ENCODE measurements at regions not wholly inside any gene's neighbourhood (a gene's known extent, or its start where the extent isn't known, plus 50 kb on each side); places are given as distances from the start of the nearest gene placed in this dataset.
"Not testable (repeated sequence)": the region's sequence is repeated elsewhere in the genome, so short reads cannot be mapped to it uniquely, and the experiment has no call there.

DNA sequence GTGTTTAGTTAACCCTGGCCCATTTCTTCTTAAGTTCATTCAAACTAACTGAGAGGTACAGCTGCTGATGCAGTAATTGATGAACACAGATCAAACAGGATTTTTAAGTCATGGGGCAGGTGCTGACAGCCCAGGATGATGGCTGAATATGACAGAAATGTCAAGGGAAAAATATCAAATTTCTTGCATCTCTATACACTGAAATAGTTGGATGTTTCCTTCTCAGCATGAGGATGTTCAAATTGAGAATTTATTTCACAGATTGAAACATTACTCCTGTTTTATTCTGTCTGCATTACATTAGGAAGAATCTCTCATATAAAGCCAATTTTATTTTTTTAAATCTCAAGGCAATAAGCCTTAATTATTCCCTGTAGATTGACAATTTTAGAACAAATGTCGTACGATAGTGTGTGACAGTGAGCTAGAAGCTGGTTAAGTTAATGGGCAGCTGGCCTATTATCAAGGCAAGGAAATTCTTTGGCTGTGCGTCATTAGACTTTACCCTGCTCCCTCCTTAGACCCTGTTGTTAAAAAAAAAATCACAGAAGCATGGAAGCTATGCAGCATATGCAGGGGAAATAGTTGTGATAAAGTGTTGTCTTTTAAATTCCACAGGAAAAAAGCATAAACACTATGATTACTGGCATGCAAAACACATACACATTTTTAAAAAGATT lies 183.8 kb upstream of the KCNMB2 start:
- DNase-seq = no peak

GRCh38 chr3:178353006-178353694 lies 183.1 kb upstream of the KCNMB2 start:
- DNase-seq = no peak

DNA sequence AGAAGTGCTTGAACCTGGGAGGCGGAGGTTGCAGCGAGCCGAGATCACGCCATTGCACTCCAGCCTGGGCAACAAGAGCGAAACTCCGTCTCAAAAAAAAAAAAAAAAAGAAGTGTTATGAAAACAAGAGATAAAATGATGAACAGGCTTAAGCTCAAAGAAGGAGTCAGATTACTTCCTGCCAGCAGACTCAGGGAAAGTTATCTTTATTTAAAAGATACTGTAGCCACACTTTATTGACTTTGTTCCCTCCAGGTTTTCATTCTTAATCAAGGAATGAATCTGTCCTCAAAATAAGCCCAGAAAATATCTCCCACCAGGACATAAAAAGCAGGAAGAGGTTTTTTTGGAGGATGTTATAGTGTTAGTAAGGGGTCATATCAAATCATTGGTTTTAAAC lies 176.5 kb upstream of the KCNMB2 start:
- DNase-seq = no peak

DNA sequence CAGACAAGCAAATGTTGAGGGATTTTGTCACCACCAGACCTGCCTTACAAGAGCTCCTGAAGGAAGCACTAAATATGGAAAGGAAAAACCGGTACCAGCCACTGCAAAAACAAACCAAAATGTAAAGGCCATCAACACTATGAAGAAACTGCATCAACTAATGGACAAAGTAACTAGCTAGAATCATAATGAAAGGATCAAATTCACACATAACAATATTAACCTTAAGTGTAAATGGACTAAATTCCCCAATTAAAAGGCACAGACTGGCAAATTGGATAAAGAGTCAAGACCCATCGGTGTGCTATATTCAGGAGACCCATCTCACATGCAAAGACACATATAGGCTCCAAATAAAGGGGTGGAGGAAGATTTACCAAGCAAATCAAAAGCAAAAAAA lies 173.2 kb upstream of the KCNMB2 start:
- not testable (repeated sequence) for DNase-seq

GRCh38 chr3:178367817-178368617 lies 168.2 kb upstream of the KCNMB2 start:
- DNase-seq = no peak

GRCh38 chr3:178369006-178369405 lies 167.2 kb upstream of the KCNMB2 start:
- DNase-seq = no peak

DNA sequence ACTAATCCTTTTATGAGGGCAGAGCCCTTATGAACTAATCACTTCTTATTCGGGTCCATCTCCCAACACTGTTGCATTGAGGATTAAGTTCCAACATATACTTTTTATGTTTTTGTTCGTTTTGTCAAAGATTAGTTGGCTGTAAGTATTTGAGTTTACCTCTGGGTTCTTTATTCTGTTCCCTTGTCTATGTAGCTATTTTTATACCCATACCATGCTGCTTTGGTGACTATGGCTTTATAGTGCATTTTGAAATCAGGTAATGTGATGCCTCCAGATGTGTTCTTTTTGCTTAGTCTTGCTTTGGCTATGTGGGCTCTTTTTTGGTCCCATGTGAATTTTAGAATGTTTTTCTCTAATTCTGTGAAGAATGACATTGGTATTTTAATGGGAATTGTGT lies 166.4 kb upstream of the KCNMB2 start:
- no peak for DNase-seq

DNA sequence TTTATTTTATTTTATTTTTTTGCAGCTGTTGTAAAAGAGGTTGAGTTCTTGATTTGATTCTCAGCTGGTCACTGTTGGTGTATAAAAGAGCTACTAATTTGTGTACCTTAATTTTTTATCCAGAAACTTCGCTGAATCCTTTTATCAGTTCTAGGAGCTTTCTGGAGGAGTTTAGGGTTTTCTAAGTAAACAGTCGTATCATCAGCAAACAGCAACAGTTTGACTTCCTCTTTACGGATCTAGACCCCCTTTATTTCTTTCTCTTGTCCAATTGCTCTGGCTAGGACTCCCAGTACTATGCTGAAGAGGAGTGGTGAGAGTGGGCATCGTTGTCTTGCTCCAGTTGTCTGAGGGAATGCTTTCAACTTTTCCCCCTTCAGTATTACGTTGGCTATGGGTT lies 165.8 kb upstream of the KCNMB2 start:
- DNase-seq = no peak

- DNase-seq = no peak
Measured at GRCh38 chr3:178381555-178381954, 154.7 kb upstream of the KCNMB2 start.

- DNase-seq = no peak
Measured at GRCh38 chr3:178381971-178382448, 154.2 kb upstream of the KCNMB2 start.

GRCh38 chr3:178382449-178383061 lies 153.7 kb upstream of the KCNMB2 start:
- DNase-seq = no peak

DNA sequence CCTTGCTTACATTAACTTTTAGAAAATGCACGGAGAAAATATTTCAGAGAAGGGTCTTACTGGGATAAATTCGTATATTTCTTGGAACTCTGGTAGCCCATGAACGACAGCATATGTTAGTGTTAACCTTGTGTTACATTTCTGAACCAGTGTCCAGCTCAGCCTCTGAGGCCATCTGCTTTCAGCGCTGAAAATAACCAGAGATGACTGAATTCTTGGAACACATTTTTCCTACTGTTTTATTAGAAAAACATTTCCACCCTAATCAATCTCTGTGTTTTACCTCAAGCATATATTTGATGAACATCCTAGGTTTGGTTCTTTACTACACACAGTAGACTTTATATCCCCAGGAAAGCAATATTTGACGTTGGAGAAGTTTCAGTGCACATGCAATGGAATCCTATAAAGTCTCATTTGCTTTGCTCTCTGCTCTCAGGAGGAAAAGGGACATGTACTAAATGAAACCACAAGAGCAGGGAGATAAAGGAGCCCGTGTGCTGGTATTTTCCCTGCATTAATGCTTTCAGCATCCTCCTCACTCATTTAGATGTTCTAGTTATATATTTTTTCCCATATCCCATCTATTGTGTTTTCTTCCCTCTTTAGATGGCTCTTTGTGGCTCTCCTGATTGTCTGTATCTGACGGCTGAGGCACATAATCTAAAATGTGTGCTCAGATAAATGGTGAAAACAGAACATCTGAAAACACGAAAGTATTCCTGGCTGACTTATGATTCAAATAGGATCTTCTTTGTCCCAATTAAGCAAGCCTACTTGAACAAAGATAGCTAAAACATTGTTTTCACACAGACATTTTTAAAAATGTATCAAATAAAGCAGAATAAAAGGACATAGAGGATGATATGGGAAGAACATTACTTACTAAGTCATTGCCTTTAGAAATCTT lies 151.7 kb upstream of the KCNMB2 start:
- DNase-seq = no peak

DNA sequence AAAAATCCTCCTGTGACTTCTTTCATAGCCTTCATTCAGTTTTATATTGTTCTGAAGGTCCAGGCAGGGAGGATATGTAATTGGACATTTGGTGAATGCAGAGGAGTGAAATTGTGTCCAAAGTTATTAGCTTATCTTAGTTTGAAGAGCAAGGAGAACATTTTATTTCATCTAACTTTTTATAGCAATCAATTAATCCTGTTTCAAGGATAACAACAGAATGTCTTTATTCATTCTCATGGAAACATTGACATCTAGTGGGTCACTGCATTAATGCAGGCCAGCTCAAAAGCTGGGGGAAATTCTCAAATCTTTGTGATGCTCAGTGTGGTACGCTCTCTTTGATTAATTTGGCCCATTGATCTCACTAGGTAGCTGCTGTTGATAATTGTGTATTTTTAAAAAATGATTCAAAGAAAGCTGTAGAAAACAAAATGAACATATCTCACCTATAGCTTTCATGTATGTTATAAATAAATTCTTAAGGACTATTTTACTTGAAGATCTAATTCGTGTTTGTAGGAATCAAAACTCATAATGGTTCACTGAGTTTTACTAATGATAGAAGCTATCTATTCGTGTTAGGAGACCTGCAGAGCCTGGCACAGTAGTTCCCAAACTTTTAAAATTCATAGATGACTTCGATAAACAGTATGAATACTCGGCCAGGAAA lies 150.8 kb upstream of the KCNMB2 start:
- DNase-seq = no peak

- DNase-seq = no peak
Measured at GRCh38 chr3:178386401-178386800, 149.8 kb upstream of the KCNMB2 start.

GRCh38 chr3:178386880-178387279 lies 149.4 kb upstream of the KCNMB2 start:
- DNase-seq = no peak

- no peak for DNase-seq
Measured at GRCh38 chr3:178388473-178388872, 147.8 kb upstream of the KCNMB2 start.

- no peak for DNase-seq
Measured at GRCh38 chr3:178389258-178389657, 147.0 kb upstream of the KCNMB2 start.

GRCh38 chr3:178392511-178392926 lies 143.7 kb upstream of the KCNMB2 start:
- DNase-seq = no peak

- no peak for DNase-seq
Measured at GRCh38 chr3:178393146-178393545, 143.1 kb upstream of the KCNMB2 start.

DNA sequence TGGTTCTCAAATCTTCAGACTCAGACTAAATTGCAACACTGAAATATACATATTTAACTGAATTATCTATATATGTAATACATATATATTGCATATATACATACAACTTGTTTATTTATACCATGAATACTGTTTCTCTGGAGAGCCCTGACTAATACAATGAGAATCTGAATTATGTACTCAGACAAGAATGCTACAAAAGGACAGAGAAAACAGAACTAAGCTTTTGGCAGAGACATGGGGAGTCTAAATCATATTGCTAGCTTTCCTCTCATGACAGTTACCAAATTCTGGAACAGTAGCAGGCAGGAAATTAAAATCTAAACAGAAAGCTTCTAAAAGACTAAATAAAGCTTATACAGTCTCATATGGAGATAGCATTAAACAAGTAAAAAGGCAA lies 142.4 kb upstream of the KCNMB2 start:
- no peak for DNase-seq

DNA sequence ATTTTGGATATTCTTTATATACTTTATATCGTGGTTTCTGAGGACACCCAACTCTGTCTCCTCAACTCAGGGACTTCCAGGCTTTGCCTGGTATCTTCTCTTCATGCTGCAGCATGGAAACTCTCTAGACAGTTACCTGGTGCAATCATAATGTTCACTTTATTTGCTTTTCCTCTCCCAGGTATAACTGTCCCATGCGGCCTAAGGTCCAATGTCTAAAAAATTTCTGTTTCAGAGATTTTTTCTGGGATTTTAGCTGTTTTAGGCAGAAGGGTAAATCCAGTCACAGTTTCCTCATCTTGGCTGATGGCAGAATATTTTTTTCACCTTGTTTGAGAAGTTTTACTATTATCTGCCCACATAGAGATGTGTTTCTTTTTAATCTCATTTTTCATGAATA lies 139.9 kb upstream of the KCNMB2 start:
- no peak for DNase-seq

GRCh38 chr3:178397202-178397601 lies 139.0 kb upstream of the KCNMB2 start:
- no peak for DNase-seq
